ENCODE measurements at regions not wholly inside any gene's neighbourhood (a gene's known extent, or its start where the extent isn't known, plus 50 kb on each side); places are given as distances from the start of the nearest gene placed in this dataset.

- no peak overlapping the region; the same call in 1 of the 2 replicates for H3K4me3 ChIP-seq (replicated peaks; ENCODE audit: low read depth, low read length)
- no peaks in the 10 kb centered on the region for H3K27me3 ChIP-seq (replicated peaks; ENCODE audit: control insufficient read depth, insufficient read depth, low read length)
- TF ChIP-seq CTCF (IDR thresholded peaks at IDR 0.05; ENCODE audit: insufficient read depth, low read length, poor library complexity, severe bottlenecking) = no peak
- DNase-seq (ENCODE audit: extremely low read depth, insufficient read length) = no peak
- no peaks in the 10 kb centered on the region for H3K36me3 ChIP-seq (ENCODE audit: control insufficient read depth, insufficient read depth, low read length)
These were observed 607.7 kb downstream of the PYDC2 start for GRCh38 chr3:192068464-192069254.

- no peak overlapping the region for H3K4me3 ChIP-seq (replicated peaks; ENCODE audit: low read depth, low read length)
- no peak for TF ChIP-seq CTCF (IDR thresholded peaks at IDR 0.05; ENCODE audit: insufficient read depth, low read length, poor library complexity, severe bottlenecking)
- H3K36me3 ChIP-seq (ENCODE audit: control insufficient read depth, insufficient read depth, low read length) = no peaks in the 10 kb centered on the region
These were observed 617.0 kb downstream of the PYDC2 start for GRCh38 chr3:192077795-192078497.

GRCh38 chr3:192079098-192079497 lies 618.1 kb downstream of the PYDC2 start:
- Histone ChIP-seq H3K36me3 (ENCODE audit: control insufficient read depth, insufficient read depth, low read length) (no peaks in the 10 kb centered on the region), H3K4me3 (replicated peaks; ENCODE audit: low read depth, low read length) (no peak overlapping the region), H3K27me3 (replicated peaks; ENCODE audit: control insufficient read depth, insufficient read depth, low read length) (no peaks in the 10 kb centered on the region)
- DNase-seq (ENCODE audit: extremely low read depth, insufficient read length) = no peak
- no peak for TF ChIP-seq CTCF (IDR thresholded peaks at IDR 0.05; ENCODE audit: insufficient read depth, low read length, poor library complexity, severe bottlenecking)

More at GRCh38 chr3:192077795-192078497, 617.0 kb downstream of the PYDC2 start:
- no peak for DNase-seq (ENCODE audit: extremely low read depth, insufficient read length)
- H3K27me3 ChIP-seq (replicated peaks; ENCODE audit: control insufficient read depth, insufficient read depth, low read length) = no peaks in the 10 kb centered on the region

GRCh38 chr3:192080336-192080735 lies 619.4 kb downstream of the PYDC2 start:
- Histone ChIP-seq H3K4me3 (replicated peaks; ENCODE audit: low read depth, low read length) (no peak overlapping the region), H3K27me3 (replicated peaks; ENCODE audit: control insufficient read depth, insufficient read depth, low read length) (no peaks in the 10 kb centered on the region), H3K36me3 (ENCODE audit: control insufficient read depth, insufficient read depth, low read length) (no peaks in the 10 kb centered on the region)
- TF ChIP-seq CTCF (IDR thresholded peaks at IDR 0.05; ENCODE audit: insufficient read depth, low read length, poor library complexity, severe bottlenecking) = no peak
- no peak for DNase-seq (ENCODE audit: extremely low read depth, insufficient read length)

- no peak for DNase-seq (ENCODE audit: extremely low read depth, insufficient read length)
- Histone ChIP-seq H3K4me3 (replicated peaks; ENCODE audit: low read depth, low read length) (no peak overlapping the region), H3K36me3 (ENCODE audit: control insufficient read depth, insufficient read depth, low read length) (no peaks in the 10 kb centered on the region), H3K27me3 (replicated peaks; ENCODE audit: control insufficient read depth, insufficient read depth, low read length) (no peaks in the 10 kb centered on the region)
- TF ChIP-seq CTCF (IDR thresholded peaks at IDR 0.05; ENCODE audit: insufficient read depth, low read length, poor library complexity, severe bottlenecking) = no peak
These were observed 622.0 kb downstream of the PYDC2 start for GRCh38 chr3:192082730-192083660.

Data from GM06990 (cell line).